Loucy (cell line): ENCODE measurements at regions not wholly inside any gene's neighbourhood (a gene's known extent, or its start where the extent isn't known, plus 50 kb on each side); places are given as distances from the start of the nearest gene placed in this dataset.

ENCODE experiments used
- CTCF ChIP-seq: fragments of 200-600 bp; sonication (generic); conservative IDR thresholded peaks from 2 replicates; pipeline ENCODE4 v1.5.1; 2014; ENCODE audit warnings: mild to moderate bottlenecking, antibody characterized with exemption, low read length
- EZH2phosphoT487 ChIP-seq: fragments of 200-600 bp; IDR thresholded peaks from 2 replicates; pipeline ENCODE4 v1.6.1; 2018; ENCODE audit warnings: antibody characterized with exemption, mild to moderate bottlenecking, moderate library complexity, borderline replicate concordance

- TF ChIP-seq EZH2phosphoT487 (no peak), CTCF (no peak)
Observed at GRCh38 chr9:129301941-129302340, 123.9 kb upstream of the IER5L start.
